ENCODE measurements at regions not wholly inside any gene's neighbourhood (a gene's known extent, or its start where the extent isn't known, plus 50 kb on each side); places are given as distances from the start of the nearest gene placed in this dataset.

DNA sequence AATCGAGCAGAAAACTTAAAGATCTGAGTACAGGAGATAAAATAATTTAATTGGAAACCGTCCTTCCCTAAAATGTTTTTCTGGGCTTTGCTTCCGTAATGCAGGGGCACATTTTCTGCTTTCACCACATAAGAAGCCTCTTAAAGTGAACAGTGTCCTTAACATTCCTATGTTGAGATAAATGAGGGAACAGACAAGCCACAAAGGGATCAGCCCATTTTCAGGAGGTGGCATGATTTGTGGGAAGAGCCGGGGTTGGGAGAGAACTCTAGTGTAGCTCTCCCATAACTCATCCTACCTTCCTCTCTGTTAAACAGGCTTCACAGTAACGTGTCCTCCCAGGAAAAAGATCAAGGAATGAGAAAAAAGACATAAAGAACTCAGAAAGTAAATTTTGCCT is 56.9 kb upstream of the ACVR1C start:
- H3K4me3 ChIP-seq (ENCODE audit: insufficient read depth, low read length) = no peak overlapping the region
- peak; percentile 6 for DNase-seq (ENCODE audit: insufficient read length, low spot score, missing footprints)
- no peak for TF ChIP-seq CTCF (IDR thresholded peaks at IDR 0.05; ENCODE audit: extremely low read depth, low read depth, low read length)
- H3K9me3 ChIP-seq (ENCODE audit: low read depth, low read length) = no peaks in the 10 kb centered on the region
- H2AFZ ChIP-seq (ENCODE audit: low read length) = no peak overlapping the region
- H3K36me3 ChIP-seq (ENCODE audit: insufficient read depth, low read length) = no peaks in the 10 kb centered on the region
- H3K4me2 ChIP-seq (ENCODE audit: insufficient read depth, low read length) = peak overlapping the region; percentile 43
- no peak overlapping the region for H3K27ac ChIP-seq (ENCODE audit: low read depth, low read length)
- H3K79me2 ChIP-seq (ENCODE audit: insufficient read depth, low read length) = no peaks in the 10 kb centered on the region
- no peaks in the 10 kb centered on the region for H3K27me3 ChIP-seq (ENCODE audit: insufficient read depth, low read length)
- H3K4me1 ChIP-seq (ENCODE audit: insufficient read depth, low read length) = no peaks in the 10 kb centered on the region
- no peaks in the 10 kb centered on the region for H4K20me1 ChIP-seq (ENCODE audit: insufficient read depth, low read length)

DNA sequence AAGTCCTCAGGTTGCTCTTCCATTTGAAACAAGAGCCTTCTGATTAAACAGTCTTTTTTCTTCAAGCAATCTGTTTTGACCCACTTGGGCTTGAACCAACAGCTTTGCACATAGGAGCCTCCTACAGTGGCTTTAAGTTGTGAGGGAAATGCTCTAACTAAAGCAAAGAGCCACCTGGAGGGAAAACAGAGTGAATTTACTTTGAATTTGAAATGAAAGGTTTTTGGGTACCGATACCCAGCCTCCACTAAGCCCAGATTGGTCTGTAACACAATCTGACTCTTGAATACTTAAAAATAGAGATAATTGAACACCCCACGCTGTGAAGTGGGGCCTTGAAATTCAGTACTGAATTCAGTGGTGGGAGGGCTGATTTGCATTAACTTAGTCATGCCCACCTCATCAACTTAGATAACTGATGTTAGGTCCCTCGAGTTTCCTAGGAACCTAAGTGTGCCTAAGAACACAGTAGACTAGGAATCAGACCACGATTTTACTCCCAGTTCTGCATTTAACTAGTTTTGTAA is 56.3 kb upstream of the ACVR1C start:
- H3K4me3 ChIP-seq (ENCODE audit: insufficient read depth, low read length) = no peak overlapping the region
- H2AFZ ChIP-seq (ENCODE audit: low read length) = peak overlapping the region; percentile 2
- peak overlapping the region; percentile 43 for H3K4me2 ChIP-seq (ENCODE audit: insufficient read depth, low read length)
- H3K79me2 ChIP-seq (ENCODE audit: insufficient read depth, low read length) = no peaks in the 10 kb centered on the region
- no peaks in the 10 kb centered on the region for H4K20me1 ChIP-seq (ENCODE audit: insufficient read depth, low read length)
- no peak overlapping the region for H3K27ac ChIP-seq (ENCODE audit: low read depth, low read length)
- no peaks in the 10 kb centered on the region for H3K9me3 ChIP-seq (ENCODE audit: low read depth, low read length)
- no peaks in the 10 kb centered on the region for H3K4me1 ChIP-seq (ENCODE audit: insufficient read depth, low read length)
- TF ChIP-seq CTCF (IDR thresholded peaks at IDR 0.05; ENCODE audit: extremely low read depth, low read depth, low read length) = no peak
- DNase-seq (ENCODE audit: insufficient read length, low spot score, missing footprints) = no peak
- no peaks in the 10 kb centered on the region for H3K27me3 ChIP-seq (ENCODE audit: insufficient read depth, low read length)
- H3K36me3 ChIP-seq (ENCODE audit: insufficient read depth, low read length) = no peaks in the 10 kb centered on the region
